Astrocyte (in vitro differentiated cells and primary cell): ENCODE measurements at regions not wholly inside any gene's neighbourhood (a gene's known extent, or its start where the extent isn't known, plus 50 kb on each side); places are given as distances from the start of the nearest gene placed in this dataset.

Source experiments
- DNase-seq: peaks from one replicate; pipeline ENCODE4 v3.0.0-alpha.2; 2010; ENCODE audit warnings: low read depth
- FAIRE-seq: peaks from 2 replicates; lab custom pipeline; 2011; peaks lifted over from hg19 to GRCh38; lab: Jason Lieb, UNC
- H2AFZ ChIP-seq: 2 replicates; pipeline ENCODE4 v1.6.0; 2012; ENCODE audit warnings: low read depth, low read length, inconsistent platforms
- H3K27ac ChIP-seq: 2 replicates; pipeline ENCODE4 v1.5.1; 2011; ENCODE audit warnings: low read depth, low read length, inconsistent platforms
- H3K27me3 ChIP-seq: 2 replicates; pipeline ENCODE4 v1.6.0; 2011; ENCODE audit warnings: low read length, inconsistent platforms; ENCODE audit not compliant: insufficient read depth
- H3K36me3 ChIP-seq: 2 replicates; pipeline ENCODE4 v1.5.1; 2011; ENCODE audit warnings: low read length, inconsistent platforms; ENCODE audit not compliant: insufficient read depth
- H3K4me1 ChIP-seq: 2 replicates; pipeline ENCODE4 v1.5.1; 2011; ENCODE audit warnings: low read length, inconsistent platforms; ENCODE audit not compliant: insufficient read depth
- H3K4me2 ChIP-seq: 2 replicates; pipeline ENCODE4 v1.6.0; 2012; ENCODE audit warnings: low read length, inconsistent platforms
- H3K4me3 ChIP-seq: 2 replicates; pipeline ENCODE4 v1.5.1; 2011; ENCODE audit warnings: low read depth, mild to moderate bottlenecking, low read length, inconsistent platforms; ENCODE audit not compliant: insufficient read depth
- H3K79me2 ChIP-seq: 2 replicates; pipeline ENCODE4 v1.6.0; 2012; ENCODE audit warnings: mild to moderate bottlenecking, low read length, inconsistent platforms; ENCODE audit not compliant: insufficient read depth
- H3K9ac ChIP-seq: 2 replicates; pipeline ENCODE4 v1.6.0; 2012; ENCODE audit warnings: mild to moderate bottlenecking, low read length, inconsistent platforms
- H3K9me3 ChIP-seq: 2 replicates; pipeline ENCODE4 v1.5.1; 2012; ENCODE audit warnings: low read depth, mild to moderate bottlenecking, low read length, inconsistent platforms; ENCODE audit not compliant: insufficient read depth
- H4K20me1 ChIP-seq: 2 replicates; pipeline ENCODE4 v1.6.0; 2012; ENCODE audit warnings: low read length, inconsistent platforms; ENCODE audit not compliant: insufficient read depth
- H3K27ac Mint-ChIP-seq: one replicate; pipeline ENCODE4 v1.8.0; 2021; ENCODE audit warnings: mild to moderate bottlenecking, mixed read lengths; ENCODE audit not compliant: unreplicated experiment
- H3K27me3 Mint-ChIP-seq: one replicate; pipeline ENCODE4 v1.8.0; 2021; ENCODE audit warnings: low read depth, mixed read lengths; ENCODE audit not compliant: unreplicated experiment
- H3K36me3 Mint-ChIP-seq: one replicate; pipeline ENCODE4 v1.8.0; 2021; ENCODE audit warnings: low read depth, mixed read lengths; ENCODE audit not compliant: unreplicated experiment
- H3K4me1 Mint-ChIP-seq: one replicate; pipeline ENCODE4 v1.8.0; 2021; ENCODE audit warnings: low read depth, mixed read lengths; ENCODE audit not compliant: unreplicated experiment
- H3K4me3 Mint-ChIP-seq: one replicate; pipeline ENCODE4 v1.8.0; 2021; ENCODE audit warnings: mild to moderate bottlenecking, moderate library complexity, mixed read lengths; ENCODE audit not compliant: unreplicated experiment
- H3K9me3 Mint-ChIP-seq: one replicate; pipeline ENCODE4 v1.8.0; 2021; ENCODE audit warnings: mild to moderate bottlenecking, mixed read lengths; ENCODE audit not compliant: unreplicated experiment
- CTCF ChIP-seq: IDR thresholded peaks from 2 replicates; pipeline ENCODE4 v1.5.1; 2011; ENCODE audit warnings: low read depth, mild to moderate bottlenecking, inconsistent platforms, low read length, moderate library complexity; ENCODE audit not compliant: insufficient read depth
- EZH2 ChIP-seq: IDR thresholded peaks from 2 replicates; pipeline ENCODE4 v1.6.1; 2012; ENCODE audit warnings: mild to moderate bottlenecking, low read length, inconsistent platforms; ENCODE audit not compliant: insufficient read depth

- Mint-ChIP-seq H3K27me3 (no peaks in the 10 kb centered on the region), H3K4me3 (no peak overlapping the region), H3K36me3 (no peaks in the 10 kb centered on the region), H3K9me3 (no peaks in the 10 kb centered on the region), H3K4me1 (peaks cover 5% of the 10 kb centered on the region), H3K27ac (no peak overlapping the region)
- Histone ChIP-seq H3K27me3 (no peaks in the 10 kb centered on the region), H3K79me2 (no peaks in the 10 kb centered on the region), H3K36me3 (no peaks in the 10 kb centered on the region), H3K4me3 (no peak overlapping the region), H4K20me1 (no peaks in the 10 kb centered on the region), H3K4me2 (no peak overlapping the region), H3K27ac (no peak overlapping the region), H3K9ac (no peak overlapping the region), H3K4me1 (peaks cover 6% of the 10 kb centered on the region), H2AFZ (no peak overlapping the region), H3K9me3 (no peaks in the 10 kb centered on the region)
- no peak for TF ChIP-seq EZH2
- no peak for TF ChIP-seq CTCF
- no peak for DNase-seq
- no peak for FAIRE-seq
These were observed 54.6 kb upstream of the ELL2 start for GRCh38 chr5:96016216-96016615.

DNA sequence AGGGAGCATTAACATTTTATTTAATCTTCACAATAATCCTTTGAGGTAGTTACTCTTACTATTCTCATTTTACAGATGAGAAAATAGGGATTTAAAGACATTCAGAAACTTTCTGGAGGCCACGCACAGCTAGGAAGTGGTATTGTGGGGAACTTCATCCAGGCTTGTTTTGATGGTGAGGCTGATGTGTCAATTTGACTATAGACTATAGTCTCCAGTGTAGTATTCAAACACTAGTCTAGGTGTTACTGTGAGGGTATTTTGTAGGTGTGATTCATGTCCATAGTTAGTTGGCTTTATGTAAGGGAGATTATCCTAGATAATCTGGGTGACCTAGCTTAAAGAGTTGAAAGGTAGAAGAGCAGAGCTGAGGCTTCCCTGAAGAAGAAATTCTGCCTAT is 54.1 kb upstream of the ELL2 start:
- Histone ChIP-seq H3K4me3 (no peak overlapping the region), H4K20me1 (no peaks in the 10 kb centered on the region), H3K4me2 (no peak overlapping the region), H3K27ac (no peak overlapping the region), H3K9me3 (no peaks in the 10 kb centered on the region), H3K4me1 (peaks cover 6% of the 10 kb centered on the region), H3K79me2 (no peaks in the 10 kb centered on the region), H3K9ac (no peak overlapping the region), H3K36me3 (no peaks in the 10 kb centered on the region), H3K27me3 (no peaks in the 10 kb centered on the region), H2AFZ (no peak overlapping the region)
- Mint-ChIP-seq H3K27ac (no peak overlapping the region), H3K4me3 (no peak overlapping the region), H3K4me1 (peaks cover 5% of the 10 kb centered on the region), H3K27me3 (no peaks in the 10 kb centered on the region), H3K9me3 (no peaks in the 10 kb centered on the region), H3K36me3 (no peaks in the 10 kb centered on the region)
- no peak for TF ChIP-seq EZH2
- TF ChIP-seq CTCF: no peak
- FAIRE-seq (no peak), DNase-seq (no peak)

DNA sequence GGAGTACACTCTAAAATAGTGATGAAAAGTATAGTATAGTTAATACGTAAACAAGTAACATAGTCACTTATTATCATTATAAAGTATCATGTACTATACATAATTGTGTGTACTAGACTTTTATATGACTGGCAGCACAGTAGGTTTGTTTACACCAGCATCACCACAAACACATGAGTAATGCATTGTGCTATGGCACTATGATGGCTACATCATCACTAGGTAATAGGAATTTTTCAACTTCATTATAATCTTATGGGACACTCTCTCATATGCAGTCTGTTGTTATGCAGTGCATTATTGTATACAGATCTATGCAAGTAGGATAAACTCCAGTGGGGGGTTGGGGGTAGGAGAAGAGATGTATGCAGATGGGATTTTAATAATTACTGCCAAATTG is 52.7 kb upstream of the ELL2 start:
- Histone ChIP-seq H3K36me3 (no peaks in the 10 kb centered on the region), H3K9me3 (no peaks in the 10 kb centered on the region), H3K4me2 (no peak overlapping the region), H3K27me3 (no peaks in the 10 kb centered on the region), H4K20me1 (no peaks in the 10 kb centered on the region), H3K4me1 (peaks cover 6% of the 10 kb centered on the region), H3K4me3 (no peak overlapping the region), H3K79me2 (no peaks in the 10 kb centered on the region), H2AFZ (no peak overlapping the region), H3K27ac (no peak overlapping the region), H3K9ac (no peak overlapping the region)
- FAIRE-seq: no peak
- TF ChIP-seq CTCF (no peak), EZH2 (no peak)
- Mint-ChIP-seq H3K27ac (no peak overlapping the region), H3K36me3 (no peaks in the 10 kb centered on the region), H3K9me3 (peaks cover 1% of the 10 kb centered on the region), H3K4me3 (no peak overlapping the region), H3K4me1 (peaks cover 8% of the 10 kb centered on the region), H3K27me3 (no peaks in the 10 kb centered on the region)
- no peak for DNase-seq
